ENCODE measurements at regions not wholly inside any gene's neighbourhood (a gene's known extent, or its start where the extent isn't known, plus 50 kb on each side); places are given as distances from the start of the nearest gene placed in this dataset.

GRCh38 chr15:70447081-70447480, 316.3 kb downstream of the UACA start:
- peaks cover 27% of the 10 kb centered on the region for H3K27me3 ChIP-seq (ENCODE audit: control insufficient read depth, insufficient read depth, low read length)
- H3K36me3 ChIP-seq (ENCODE audit: control insufficient read depth, insufficient read depth, low read length) = no peaks in the 10 kb centered on the region
- no peaks in the 10 kb centered on the region for H3K9me3 ChIP-seq (ENCODE audit: control insufficient read depth, insufficient read depth, low read depth, low read length)
- no peaks in the 10 kb centered on the region for H3K4me1 ChIP-seq (ENCODE audit: control insufficient read depth, extremely low read depth, insufficient read depth, low read length)
- no peaks in the 10 kb centered on the region for H3K79me2 ChIP-seq (ENCODE audit: control insufficient read depth, insufficient read depth, low read length)
- H3K4me2 ChIP-seq (ENCODE audit: extremely low read depth, insufficient read depth, low read length) = no peak overlapping the region
- H4K20me1 ChIP-seq (ENCODE audit: control insufficient read depth, extremely low read depth, insufficient read depth, low read length) = no peaks in the 10 kb centered on the region
- H3K4me3 ChIP-seq (replicated peaks in 1 of 4; ENCODE audit: control extremely low read depth in 1 of 4, insufficient read depth in 1 of 4, low read depth in 3 of 4, low read length in 4 of 4) = no peak overlapping the region
- no peak overlapping the region for H3K27ac ChIP-seq (ENCODE audit: insufficient read depth, low read length)
- DNase-seq (ENCODE audit: low read depth in 2 of 2) = no peak
- no peak overlapping the region for H3K9ac ChIP-seq (ENCODE audit: insufficient read depth, low read length)
- H2AFZ ChIP-seq (ENCODE audit: low read length) = no peak overlapping the region
- no peak for TF ChIP-seq EZH2 (IDR thresholded peaks at IDR 0.05; ENCODE audit: low read length, missing control alignments)

- H3K4me2 ChIP-seq (ENCODE audit: extremely low read depth, insufficient read depth, low read length) = no peak overlapping the region
- H2AFZ ChIP-seq (ENCODE audit: low read length) = no peak overlapping the region
- H3K9ac ChIP-seq (ENCODE audit: insufficient read depth, low read length) = no peak overlapping the region
- H3K27me3 ChIP-seq (ENCODE audit: control insufficient read depth, insufficient read depth, low read length) = peaks cover 32% of the 10 kb centered on the region
- H3K79me2 ChIP-seq (ENCODE audit: control insufficient read depth, insufficient read depth, low read length) = no peaks in the 10 kb centered on the region
- H3K4me1 ChIP-seq (ENCODE audit: control insufficient read depth, extremely low read depth, insufficient read depth, low read length) = no peaks in the 10 kb centered on the region
- H3K4me3 ChIP-seq (replicated peaks in 1 of 4; ENCODE audit: control extremely low read depth in 1 of 4, insufficient read depth in 1 of 4, low read depth in 3 of 4, low read length in 4 of 4) = no peak overlapping the region
- no peaks in the 10 kb centered on the region for H3K36me3 ChIP-seq (ENCODE audit: control insufficient read depth, insufficient read depth, low read length)
- no peak for TF ChIP-seq CTCF (conservative IDR thresholded peaks at IDR 0.05 in 1 of 2, IDR thresholded peaks at IDR 0.05 in 1 of 2; ENCODE audit: low read depth in 1 of 2, low read length in 2 of 2)
- no peak for TF ChIP-seq EZH2 (IDR thresholded peaks at IDR 0.05; ENCODE audit: low read length, missing control alignments)
- no peak overlapping the region for H3K27ac ChIP-seq (ENCODE audit: insufficient read depth, low read length)
- no peaks in the 10 kb centered on the region for H3K9me3 ChIP-seq (ENCODE audit: control insufficient read depth, insufficient read depth, low read depth, low read length)
- H4K20me1 ChIP-seq (ENCODE audit: control insufficient read depth, extremely low read depth, insufficient read depth, low read length) = no peaks in the 10 kb centered on the region
- DNase-seq (ENCODE audit: low read depth in 2 of 2) = no peak
Observed at GRCh38 chr15:70443486-70444273, 319.7 kb downstream of the UACA start.

GRCh38 chr15:70442616-70443321, 320.6 kb downstream of the UACA start:
- peaks cover 32% of the 10 kb centered on the region for H3K27me3 ChIP-seq (ENCODE audit: control insufficient read depth, insufficient read depth, low read length)
- H3K36me3 ChIP-seq (ENCODE audit: control insufficient read depth, insufficient read depth, low read length) = no peaks in the 10 kb centered on the region
- H3K4me2 ChIP-seq (ENCODE audit: extremely low read depth, insufficient read depth, low read length) = no peak overlapping the region
- H3K4me1 ChIP-seq (ENCODE audit: control insufficient read depth, extremely low read depth, insufficient read depth, low read length) = no peaks in the 10 kb centered on the region
- no peaks in the 10 kb centered on the region for H3K79me2 ChIP-seq (ENCODE audit: control insufficient read depth, insufficient read depth, low read length)
- no peak overlapping the region for H3K27ac ChIP-seq (ENCODE audit: insufficient read depth, low read length)
- no peak overlapping the region for H2AFZ ChIP-seq (ENCODE audit: low read length)
- TF ChIP-seq EZH2 (IDR thresholded peaks at IDR 0.05; ENCODE audit: low read length, missing control alignments) (no peak), CTCF (conservative IDR thresholded peaks at IDR 0.05 in 1 of 2, IDR thresholded peaks at IDR 0.05 in 1 of 2; ENCODE audit: low read depth in 1 of 2, low read length in 2 of 2) (no peak)
- H3K4me3 ChIP-seq (replicated peaks in 1 of 4; ENCODE audit: control extremely low read depth in 1 of 4, insufficient read depth in 1 of 4, low read depth in 3 of 4, low read length in 4 of 4) = no peak overlapping the region
- H4K20me1 ChIP-seq (ENCODE audit: control insufficient read depth, extremely low read depth, insufficient read depth, low read length) = no peaks in the 10 kb centered on the region
- no peaks in the 10 kb centered on the region for H3K9me3 ChIP-seq (ENCODE audit: control insufficient read depth, insufficient read depth, low read depth, low read length)
- H3K9ac ChIP-seq (ENCODE audit: insufficient read depth, low read length) = no peak overlapping the region
- no peak for DNase-seq (ENCODE audit: low read depth in 2 of 2)
